DMS 273 (cell line): ENCODE measurements at regions not wholly inside any gene's neighbourhood (a gene's known extent, or its start where the extent isn't known, plus 50 kb on each side); places are given as distances from the start of the nearest gene placed in this dataset.
A peak's percentile ranks its signal among the peaks of the same experiment; 100 is the strongest.

Source experiments
- DNase-seq: peaks from one replicate; lab custom pipeline; 2025; ENCODE audit not compliant: unreplicated experiment; lab: John Stamatoyannopoulos, UW

- peak; percentile 62 for DNase-seq
Measured at GRCh38 chr7:95718577-95719410, 53.6 kb upstream of the DYNC1I1 start.

- no peak for DNase-seq
Measured at GRCh38 chr7:95716357-95717122, 55.8 kb upstream of the DYNC1I1 start.

- no peak for DNase-seq
Measured at GRCh38 chr7:95715274-95715673, 57.1 kb upstream of the DYNC1I1 start.

DNA sequence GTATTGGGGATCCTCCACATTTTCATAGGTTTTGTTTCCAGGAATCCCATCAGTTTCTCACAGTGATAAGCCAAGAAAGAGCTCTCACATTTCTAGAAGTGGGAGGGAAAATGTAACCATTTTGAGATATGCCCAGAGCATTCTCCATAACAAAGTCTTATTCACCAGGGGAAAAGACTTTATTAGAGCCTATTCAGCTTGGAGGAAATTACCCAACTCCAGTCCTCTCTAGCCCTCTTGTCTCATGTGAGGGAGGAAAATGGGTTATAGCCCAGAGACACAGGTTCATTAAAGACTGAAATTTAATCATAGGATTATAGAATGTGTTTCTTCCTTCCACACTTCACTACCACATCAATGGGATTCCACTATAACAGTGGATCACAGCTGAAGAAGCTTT, 61.6 kb upstream of the DYNC1I1 start:
- no peak for DNase-seq

- no peak for DNase-seq
Measured at GRCh38 chr7:95700917-95701316, 71.4 kb upstream of the DYNC1I1 start.

GRCh38 chr7:95694334-95694733, 78.0 kb upstream of the DYNC1I1 start:
- DNase-seq, result peak; percentile 26

GRCh38 chr7:95693551-95694333, 78.6 kb upstream of the DYNC1I1 start:
- DNase-seq, result no peak

GRCh38 chr7:95691464-95691863, 80.9 kb upstream of the DYNC1I1 start:
- DNase-seq, result no peak

GRCh38 chr7:95690367-95690947, 81.9 kb upstream of the DYNC1I1 start:
- peak; percentile 79 for DNase-seq

DNA sequence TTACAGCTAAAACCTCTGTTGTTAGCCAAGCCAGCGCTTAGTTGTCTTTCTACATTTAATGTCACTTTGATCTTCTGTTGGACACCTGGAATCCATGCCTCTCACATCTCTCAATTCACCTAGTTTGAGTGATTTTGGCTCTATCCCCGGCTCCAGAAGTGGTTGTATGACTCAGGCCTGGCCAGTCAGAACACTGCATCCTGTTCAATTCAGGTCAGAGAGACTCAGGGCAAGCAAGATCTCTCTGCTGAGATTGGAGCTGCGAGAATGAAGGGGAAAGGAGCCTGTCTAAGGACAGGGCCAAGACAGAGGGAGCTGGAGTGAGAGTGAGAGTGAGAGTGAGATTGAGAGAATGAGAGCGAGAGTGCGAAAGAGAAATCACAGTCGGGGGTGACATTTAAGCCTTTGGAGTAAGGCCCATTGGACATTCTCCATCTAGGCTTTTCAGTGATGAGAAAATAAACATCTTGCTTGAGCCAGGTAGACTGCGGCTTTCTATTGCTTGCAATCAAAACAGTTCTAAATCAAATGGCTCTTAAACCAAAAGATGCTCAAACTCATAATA, 83.3 kb upstream of the DYNC1I1 start:
- DNase-seq, result no peak

DNA sequence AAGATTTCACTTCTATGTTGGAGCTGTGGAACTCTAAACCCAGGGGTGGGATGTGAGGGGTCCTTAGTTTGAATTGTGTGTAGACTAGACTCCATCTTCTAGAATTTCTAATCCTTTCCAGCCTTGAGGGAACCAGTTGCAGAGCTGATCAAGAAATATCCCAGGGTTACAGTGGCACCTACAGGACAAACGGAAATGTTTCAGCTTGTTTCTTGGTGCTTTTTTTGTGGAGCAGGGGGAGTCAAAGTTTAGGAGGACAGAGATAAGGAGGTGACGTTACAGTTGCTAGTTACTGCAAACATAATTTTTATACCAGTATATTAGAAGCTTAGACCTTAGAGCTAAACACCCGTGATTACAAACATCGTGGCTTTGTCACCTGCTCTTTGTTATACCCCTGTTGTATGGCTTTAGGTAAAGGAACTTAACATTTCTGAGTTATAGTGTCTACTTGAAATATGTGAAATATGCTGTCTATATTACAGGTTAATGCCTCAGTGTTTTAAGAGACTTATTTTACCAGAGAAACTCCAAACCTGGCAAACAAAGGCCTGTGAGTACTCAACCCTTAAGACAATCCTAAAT, 84.5 kb upstream of the DYNC1I1 start:
- DNase-seq, result peak; percentile 77

DNA sequence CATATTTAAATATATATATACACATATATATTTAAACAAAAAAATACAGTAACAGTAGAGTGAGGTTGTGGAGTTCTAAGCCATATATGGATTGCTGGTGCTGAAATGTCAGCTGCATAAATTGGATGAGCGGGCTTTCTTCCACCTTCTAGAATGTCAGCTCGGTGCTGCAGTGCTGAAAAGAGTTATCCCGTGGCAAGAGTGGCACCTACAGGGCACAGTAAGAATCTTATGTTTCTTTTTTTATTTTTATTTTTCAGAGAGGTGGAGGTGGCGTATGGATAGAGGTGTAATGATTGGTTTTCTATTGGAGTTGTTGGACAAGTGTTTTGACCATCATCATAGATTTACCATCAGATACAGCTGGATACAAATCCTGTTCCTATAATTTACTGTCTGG, 86.2 kb upstream of the DYNC1I1 start:
- DNase-seq, result peak; percentile 85

DNA sequence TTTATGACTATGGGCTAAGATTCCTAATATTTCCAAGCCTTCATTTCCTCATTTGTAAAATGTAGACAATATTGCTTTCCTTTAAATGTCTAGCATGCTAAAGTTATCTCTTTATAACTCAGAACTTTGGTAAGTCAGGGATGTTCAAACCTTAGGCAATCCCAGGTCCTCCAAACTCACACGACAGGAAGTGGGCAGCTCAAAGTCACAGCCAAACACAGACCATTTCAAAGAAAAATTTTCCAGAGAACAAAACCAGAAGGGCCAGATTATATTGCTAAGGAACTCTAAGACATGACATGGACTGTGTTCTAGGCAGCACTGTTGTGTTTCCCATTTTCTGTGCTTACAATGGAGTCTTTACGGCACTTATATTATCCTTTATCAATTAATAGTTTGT, 87.8 kb upstream of the DYNC1I1 start:
- no peak for DNase-seq

- DNase-seq, result peak; percentile 83
Measured at GRCh38 chr7:95684037-95684436, 87.7 kb upstream of the PDK4 start.

DNA sequence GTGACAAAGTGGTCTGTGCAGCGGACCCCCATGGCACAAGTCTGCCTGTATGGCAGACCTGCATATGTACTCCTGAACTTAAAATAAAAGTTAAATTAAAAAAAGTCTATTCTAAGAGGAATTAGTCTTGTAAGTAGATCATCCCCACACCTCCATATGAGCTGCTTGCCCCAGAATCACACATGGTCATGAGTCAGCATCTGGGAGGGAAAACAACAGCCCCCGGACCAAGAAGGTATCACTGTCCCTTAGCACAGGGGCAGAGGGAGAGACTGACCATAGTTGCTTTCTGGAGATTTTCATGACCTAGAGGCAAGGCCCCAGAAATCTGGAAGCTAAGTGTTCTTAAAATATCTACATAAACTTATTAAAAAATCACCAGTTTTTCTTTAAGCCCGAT, 86.6 kb upstream of the PDK4 start:
- no peak for DNase-seq

DNA sequence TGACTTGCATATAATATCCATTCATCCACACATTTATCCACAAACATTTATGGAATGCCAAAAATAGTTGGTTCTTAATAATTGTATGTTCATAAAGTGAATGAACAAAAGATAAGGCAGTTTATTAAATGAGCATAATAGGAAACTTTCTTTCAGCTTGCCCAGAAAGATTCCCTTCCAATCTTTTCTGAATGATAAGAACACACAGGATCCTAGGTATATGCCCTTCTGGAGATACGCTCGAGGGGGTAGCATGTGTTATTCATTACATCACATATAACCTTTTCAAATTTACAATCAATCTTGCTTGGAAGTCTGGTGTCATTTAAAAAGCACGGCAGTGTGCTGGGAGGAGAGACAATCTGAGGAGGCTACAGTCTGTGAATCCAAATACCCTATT, 80.4 kb upstream of the PDK4 start:
- no peak for DNase-seq

- DNase-seq, result no peak
Measured at GRCh38 chr7:95675632-95676031, 79.3 kb upstream of the PDK4 start.

GRCh38 chr7:95675016-95675415, 78.7 kb upstream of the PDK4 start:
- no peak for DNase-seq

- DNase-seq, result no peak
Measured at GRCh38 chr7:95674101-95674500, 77.8 kb upstream of the PDK4 start.

DNA sequence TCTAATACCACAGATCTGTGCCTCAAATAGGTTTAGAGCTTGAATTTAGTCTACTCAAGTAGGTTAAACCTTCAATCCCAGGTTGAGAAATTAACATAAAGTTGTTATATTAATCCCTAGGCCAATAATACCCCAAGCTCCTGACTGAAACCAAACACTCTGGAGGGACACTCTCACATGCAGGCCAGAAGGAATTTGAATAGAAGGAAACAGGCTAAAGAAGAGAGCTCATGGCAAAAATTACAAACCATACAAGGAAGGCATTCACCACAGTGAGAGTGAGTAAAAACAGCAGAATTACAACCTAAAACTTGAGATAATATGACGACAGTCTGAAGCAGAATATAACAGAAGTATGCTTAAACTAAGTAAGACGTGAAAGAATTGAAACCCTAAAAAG, 76.1 kb upstream of the PDK4 start:
- no peak for DNase-seq

DNA sequence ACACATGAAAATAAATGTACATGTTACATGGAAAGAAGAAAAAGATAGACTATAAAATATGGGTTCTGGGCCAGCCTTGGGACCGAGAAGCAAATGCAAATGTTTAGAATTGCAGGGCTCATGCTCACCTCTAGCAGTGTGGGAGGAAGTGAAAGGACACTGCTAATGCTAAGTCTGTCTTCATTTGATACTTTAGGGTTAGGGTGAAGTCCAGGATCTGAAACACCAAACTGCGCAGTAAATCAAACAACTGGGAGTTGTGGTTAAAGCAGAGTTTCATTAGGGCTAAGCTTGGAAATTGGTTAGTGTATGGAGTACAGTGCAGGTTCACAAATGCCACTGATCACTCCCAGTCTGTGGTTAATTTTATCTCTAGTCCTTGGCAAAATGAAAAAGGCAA, 73.2 kb upstream of the PDK4 start:
- DNase-seq, result no peak
